Iris pigment epithelial cell (primary cell): ENCODE measurements at regions not wholly inside any gene's neighbourhood (a gene's known extent, or its start where the extent isn't known, plus 50 kb on each side); places are given as distances from the start of the nearest gene placed in this dataset.

Experiments used
- DNase-seq: peaks from one replicate; pipeline ENCODE4 v3.0.0-alpha.2; 2011; ENCODE audit warnings: low read depth

DNA sequence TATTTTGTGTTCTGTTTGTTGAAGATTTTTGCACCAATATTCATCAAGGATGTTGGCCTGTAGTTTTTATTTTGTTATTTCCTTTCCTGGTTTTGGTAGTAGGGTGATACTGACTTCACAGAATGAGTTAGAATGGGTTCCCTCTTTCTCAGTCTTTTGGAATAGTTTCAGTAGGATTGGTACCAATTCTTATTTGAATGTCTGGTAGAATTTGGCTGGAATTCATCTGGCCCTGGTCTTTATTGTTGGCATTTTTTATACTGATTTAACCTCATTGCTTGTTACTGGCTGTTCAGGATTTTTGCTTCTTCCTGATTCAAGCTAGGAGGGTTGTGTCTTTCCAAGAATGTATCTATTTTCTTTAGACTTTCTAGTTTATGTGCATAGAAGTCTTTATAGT, 263.7 kb downstream of the SOX11 start:
- DNase-seq = no peak

DNA sequence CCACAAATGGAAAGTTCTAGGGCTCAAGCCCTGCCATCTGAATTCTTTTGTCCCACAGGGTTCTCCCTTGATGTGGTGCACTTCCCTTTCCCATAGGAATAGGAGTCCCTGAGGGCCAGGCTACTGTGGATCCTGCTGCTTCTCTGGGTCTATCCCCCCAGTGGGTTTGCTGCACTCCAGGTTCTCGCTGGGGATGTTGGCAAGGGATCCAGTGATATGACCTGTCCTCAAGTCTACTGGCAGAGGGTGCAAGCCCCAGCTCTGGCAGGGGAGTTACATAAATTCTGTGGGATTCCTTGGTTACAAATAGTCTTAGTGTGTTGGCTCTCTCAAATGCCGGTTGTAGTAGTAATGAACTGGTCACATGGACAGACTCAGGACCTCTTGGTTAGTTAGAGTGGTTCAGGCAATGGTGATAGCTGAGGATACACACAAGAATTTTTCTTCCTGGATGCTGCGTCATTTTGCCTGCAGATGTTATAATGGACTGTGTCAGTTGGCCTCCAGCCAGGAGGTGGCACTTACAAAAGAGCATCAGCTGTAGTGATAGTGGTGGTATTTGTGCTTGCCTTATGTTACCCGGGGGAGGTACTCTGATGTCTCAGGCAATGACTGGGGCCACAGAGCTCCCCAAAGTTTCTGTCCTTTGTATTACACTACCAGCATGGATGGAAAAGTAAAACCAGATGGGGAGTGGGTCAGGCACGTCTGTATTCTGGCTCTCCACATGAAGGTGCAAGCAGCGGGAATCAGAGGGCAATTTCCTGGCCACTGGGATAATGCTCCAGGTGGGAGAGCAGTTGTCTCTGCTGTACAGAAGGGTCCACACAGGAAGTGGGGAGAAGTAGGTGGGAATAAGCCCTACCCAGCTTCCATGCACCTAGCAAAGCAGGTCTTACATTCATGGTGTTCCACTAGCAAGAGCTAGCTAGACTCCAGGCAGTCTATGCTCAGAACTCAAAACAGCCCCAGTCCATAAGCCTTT, 267.9 kb downstream of the SOX11 start:
- no peak for DNase-seq

DNA sequence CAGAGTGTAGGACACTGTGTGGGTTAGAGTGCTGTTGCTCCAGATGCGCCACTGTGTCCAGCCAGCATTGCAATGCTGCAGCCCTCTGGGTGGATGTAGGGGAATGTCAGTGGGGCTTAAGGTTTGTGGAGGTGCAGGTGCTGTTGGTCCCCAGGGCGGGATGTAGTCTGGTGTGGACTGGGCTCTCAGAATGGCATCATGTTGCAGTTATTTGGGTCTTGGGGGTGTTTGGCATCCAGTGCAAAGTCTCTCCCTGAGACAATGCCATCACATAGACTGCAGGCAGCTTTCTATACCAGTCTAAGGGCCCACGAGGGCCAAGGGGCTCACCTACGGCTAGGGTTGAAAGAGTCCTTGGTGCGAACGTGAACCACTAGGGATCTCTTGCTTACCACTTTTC, 275.3 kb downstream of the SOX11 start:
- DNase-seq = no peak

DNA sequence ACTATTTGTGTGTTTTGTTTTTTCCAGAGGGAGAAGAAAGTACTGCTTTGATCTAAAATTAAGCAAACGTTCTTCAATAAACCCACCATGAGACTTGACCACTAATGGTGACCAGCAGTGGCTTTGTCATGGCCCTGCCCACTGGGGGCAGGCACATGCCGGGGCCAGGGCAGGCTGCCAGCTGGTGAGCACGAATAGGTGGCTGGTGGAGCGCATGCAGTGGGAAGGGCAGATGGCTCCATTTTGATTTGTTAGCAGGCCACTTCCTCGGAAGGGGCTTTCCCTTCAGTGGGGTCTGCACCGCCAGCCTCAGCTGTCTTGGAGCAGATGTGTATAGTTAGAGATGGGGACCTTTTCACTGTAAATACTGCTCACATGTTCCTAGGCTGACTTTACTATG, 277.1 kb downstream of the SOX11 start:
- no peak for DNase-seq

DNA sequence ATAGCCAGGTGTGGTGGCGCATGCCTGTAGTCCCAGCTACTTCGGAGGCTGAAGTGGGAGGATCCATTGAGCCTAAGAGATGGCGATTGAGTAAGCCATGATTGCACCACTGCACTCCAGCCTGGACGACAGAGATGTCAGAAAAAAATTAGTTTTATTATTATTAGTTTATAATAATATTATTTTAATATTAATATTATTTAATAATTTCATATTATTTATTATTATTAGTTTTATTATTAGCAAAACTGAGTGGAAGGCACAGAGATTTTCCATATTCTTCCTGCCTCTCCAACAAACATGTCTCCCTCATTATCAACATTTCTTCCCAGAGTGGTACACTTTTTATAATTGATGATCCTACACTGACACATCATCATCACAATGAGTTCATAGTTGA, 278.2 kb downstream of the SOX11 start:
- DNase-seq = no peak

DNA sequence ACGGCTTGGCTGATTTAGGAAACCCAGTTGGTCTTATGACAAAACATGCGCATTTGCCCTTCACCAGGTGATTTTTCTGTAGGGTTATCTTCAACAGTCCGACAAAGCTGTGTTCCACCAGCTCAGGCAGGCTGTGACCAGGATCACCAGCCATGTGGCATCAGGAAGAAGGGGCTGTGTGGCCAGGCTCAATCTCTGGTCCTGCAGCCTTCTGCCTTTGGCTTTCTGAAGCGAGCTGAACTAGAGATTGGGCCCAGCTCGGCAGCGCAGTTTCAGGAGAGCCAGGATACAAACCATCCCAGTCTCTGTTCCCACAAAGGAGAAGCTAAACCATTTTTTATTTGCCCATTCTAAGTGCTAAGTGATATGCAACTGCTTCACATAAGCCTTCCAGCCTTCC, 282.3 kb downstream of the SOX11 start:
- DNase-seq = no peak

DNA sequence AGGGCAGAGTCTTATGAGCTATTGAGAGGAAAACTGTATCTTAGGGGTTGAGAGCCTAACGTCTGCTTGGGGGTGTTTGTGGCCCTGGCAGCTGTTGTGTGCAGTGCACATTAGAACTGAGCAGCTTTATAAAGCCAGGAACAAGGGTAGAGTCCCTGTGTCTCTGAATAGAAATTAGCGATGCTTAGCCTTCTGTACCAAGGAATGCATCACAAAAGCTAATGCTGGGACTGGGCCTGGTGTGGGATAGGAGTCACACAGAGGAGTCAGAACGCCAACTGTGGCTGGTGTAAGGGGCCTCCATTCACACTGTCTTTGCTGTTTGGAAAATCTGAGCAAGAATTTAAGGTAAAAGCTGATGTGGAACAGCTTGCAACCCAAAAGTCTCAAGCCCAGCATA, 283.2 kb downstream of the SOX11 start:
- DNase-seq = no peak

DNA sequence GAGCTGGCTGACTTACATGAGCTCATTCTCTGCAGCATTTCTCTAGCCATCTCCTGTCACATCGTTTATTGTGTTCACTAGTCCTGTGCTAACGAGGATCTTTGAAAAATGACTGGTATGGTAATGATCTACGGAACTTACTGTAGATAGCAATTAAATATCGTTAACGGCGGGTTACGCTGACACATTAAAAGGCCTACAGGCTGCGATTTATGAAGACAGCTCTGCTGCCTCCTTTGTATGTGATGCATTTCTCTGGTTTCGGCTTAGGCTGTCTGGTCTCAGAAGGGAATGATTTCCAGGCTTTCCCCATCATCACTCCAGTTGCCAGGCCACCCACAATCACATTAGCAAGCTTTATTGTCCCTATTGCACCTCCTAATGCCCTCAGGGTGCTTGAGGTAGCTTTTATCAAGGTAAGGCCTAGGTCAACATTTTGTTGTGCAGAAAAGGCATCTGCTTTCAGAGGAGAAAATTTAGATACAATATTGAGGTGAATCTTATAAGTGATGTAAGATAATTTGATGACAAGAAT, 284.4 kb downstream of the SOX11 start:
- DNase-seq = no peak

DNA sequence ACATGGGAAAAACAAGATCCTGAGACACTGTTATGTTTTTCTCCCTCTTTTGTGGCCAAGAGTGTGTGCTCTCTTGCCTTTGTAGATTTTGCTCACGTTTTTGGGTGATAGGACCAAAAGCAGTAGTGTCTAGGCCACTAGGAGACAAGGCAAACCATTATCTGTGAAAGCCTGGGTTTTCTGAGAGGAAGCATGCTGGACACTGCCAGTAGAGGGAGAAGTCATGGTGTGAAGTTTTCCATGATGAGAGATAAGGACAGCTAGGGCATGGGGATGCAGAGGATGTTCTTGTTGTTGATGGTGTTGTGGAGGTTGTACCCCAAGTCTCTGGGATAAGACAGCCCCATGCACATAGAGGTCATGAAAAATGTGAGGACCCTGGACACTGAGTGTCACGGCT, 285.3 kb downstream of the SOX11 start:
- no peak for DNase-seq

DNA sequence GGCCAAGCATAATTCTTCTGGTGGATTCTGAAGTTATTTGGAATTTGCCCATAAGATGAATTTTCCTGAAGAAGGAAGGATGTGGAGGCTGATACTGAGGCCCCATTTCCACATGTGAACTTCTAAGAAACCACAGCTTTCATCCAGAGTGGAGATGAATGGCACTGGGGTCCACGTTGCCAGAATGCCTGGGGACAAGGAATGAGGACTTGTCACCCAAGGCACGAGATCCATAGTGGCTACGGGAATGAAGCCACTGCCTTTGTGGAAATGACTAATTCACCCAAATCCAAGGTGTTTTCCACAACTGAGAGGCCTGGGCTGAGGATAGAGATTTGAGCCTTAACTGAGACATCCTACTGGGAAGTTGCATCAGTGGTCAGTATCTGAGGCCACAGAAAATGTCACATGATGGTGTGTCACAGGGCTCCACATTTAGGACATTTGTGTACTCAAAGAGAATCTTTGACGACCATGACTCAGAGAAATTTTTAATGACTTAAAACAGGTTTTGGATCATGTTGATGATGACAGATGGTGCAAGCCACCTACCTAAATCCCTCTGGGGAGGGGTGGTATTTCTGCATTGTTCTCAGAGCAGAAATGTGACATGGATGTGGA, 286.1 kb downstream of the SOX11 start:
- DNase-seq = no peak

DNA sequence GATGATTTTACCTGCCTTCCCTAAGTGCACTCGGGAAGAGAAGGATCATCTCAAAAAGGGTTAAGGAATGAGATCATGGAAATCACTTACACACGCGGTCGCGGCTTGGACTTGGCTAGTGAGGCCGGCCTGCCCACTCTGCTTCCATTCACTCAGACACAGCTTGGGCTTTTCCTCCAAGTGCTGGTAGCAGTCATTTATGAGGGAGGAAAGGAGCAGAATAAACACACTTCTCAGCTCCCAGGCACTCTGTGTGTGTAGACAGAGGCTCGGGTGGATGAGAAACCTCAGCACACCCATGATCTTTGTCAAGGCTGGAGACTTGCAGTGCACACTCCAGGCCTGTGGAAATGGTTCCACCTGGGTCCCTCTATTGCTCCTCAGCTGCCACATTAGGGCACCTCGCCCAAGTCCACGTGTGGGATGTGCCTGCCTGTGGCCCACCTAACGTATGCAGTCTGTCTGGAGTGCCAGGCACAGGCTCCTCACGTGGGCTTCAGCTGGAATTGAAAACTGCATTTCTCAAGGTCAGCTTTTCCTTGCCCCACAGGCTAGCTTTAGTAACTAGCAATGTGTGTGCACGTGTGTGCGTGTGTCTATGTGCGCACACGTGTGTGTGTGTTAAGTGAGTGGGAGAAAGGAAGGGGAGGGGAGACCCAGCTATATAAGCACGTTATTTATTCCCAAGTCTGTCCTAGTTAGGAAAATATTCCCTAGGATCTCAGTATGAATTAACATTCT, 288.4 kb downstream of the SOX11 start:
- DNase-seq = no peak

DNA sequence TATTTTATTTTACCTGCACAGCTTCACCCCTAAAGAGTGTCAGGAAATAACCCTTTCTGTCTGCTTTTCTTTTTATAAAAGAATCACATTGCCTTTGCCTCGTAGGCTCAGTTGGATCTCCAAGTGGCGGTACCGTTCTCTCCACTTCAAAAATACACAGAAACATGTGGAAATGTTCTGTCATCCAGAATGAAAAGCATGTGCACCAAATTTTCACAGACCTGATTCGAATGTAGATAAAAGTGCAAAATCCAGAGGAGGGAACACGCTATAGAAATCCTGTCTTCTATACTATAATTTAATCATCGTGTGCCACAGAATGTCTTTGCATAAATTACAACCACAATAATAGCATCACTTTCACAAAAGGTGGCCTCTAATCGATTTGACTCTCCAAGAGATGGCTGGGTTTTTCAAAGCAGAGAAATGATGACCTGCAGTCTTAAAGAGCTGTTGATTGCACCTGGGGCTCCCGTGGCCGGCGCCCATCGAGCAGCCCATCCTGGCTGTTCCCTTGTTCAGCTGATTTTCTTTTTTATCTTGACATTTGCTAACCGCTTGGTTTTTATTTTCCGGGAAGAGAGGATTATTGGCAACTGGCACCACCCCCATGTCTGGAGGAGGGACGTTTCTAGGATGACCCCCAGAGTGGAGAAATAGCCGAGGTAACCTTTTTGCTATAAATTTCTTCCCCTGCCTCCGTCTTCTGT, 290.2 kb downstream of the SOX11 start:
- DNase-seq = no peak

DNA sequence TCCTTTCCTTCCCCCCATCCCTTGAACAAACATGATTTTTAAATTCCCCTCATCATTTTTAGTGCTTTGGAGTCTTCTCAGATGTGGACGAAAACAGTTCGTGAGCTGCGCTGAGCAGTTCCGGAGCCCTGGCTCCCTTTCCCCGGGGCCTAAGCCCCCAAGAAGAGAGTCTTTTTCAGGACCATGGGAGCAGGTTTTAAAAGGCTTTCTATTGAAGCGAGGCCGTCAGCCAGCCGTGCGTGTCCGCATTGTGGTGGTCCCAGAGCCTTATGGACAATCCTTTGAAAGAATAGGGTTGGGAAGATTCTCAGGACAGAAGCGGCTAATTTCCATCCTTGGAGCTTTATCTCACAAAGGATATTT, 290.7 kb downstream of the SOX11 start:
- no peak for DNase-seq

DNA sequence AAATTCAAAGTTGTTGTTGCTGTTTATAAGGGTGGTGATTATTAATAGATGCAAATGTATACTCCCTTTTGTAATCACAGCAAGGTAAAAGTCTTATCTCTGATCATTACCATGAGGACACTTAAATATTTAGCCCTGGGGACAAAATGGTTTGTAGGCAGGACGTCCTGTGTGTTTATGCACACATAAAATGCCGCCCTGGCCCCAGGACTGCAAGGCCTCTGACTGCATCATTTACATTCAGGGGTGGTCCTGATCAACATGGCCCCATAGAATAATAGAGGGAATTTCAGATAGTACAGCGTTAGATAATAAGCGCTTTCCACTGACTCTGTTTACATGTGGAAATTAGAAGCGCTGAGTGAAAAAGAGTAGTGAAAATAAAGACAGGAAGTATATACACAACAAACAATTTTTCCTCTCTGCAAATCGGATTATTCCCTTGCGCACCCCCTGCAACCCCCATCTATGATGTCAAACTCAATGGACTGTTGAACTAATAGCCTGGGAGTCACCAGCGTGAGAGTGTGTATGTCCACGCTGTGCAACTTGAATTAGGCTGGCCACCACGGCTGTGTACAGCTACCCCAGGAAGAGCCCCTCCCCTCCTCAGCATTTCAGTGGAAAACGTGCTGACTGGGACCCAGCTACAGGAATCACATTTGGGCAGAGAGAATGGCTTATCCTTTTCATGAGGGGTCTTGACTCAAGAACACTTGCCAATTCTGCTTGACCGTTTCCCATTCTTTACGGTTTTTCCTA, 291.5 kb downstream of the SOX11 start:
- no peak for DNase-seq

DNA sequence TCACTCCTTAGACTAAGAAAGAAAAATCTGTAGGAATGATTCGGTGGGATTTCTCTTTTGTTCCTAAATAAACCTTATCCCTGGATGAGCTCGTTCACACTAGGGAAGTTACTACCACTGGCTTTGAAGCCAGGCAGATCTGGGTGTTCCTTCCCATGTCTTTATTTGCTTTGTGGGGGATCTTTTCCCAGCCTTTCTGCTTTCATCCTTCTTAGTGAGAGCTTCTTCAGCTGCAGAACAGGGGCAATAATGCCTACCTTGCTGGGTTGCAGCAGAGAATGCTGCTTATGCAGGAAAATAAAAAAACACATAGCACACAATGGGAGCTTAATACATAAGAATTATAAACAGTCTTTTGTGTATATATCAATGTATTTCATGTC, 292.1 kb downstream of the SOX11 start:
- DNase-seq = no peak

DNA sequence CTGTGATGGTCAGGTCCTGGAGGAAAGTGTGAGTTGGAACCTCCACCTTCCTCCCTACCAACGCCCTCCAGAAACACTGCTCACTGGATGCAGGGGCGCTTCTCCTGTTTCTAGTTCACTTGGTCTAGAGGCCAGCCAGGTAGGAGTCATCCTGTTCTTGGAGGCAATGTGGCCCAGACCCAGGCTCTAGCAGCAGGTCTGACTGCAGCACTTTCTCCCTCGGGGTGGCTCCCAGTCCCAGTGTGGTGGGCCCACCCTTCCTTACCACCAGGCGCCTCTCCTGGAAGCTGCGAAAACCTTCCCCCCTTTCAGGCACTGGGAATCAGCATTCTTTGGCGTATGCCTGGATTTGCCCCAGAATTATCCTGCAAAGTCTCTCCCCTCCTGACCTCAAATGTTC, 292.8 kb downstream of the SOX11 start:
- DNase-seq = no peak

DNA sequence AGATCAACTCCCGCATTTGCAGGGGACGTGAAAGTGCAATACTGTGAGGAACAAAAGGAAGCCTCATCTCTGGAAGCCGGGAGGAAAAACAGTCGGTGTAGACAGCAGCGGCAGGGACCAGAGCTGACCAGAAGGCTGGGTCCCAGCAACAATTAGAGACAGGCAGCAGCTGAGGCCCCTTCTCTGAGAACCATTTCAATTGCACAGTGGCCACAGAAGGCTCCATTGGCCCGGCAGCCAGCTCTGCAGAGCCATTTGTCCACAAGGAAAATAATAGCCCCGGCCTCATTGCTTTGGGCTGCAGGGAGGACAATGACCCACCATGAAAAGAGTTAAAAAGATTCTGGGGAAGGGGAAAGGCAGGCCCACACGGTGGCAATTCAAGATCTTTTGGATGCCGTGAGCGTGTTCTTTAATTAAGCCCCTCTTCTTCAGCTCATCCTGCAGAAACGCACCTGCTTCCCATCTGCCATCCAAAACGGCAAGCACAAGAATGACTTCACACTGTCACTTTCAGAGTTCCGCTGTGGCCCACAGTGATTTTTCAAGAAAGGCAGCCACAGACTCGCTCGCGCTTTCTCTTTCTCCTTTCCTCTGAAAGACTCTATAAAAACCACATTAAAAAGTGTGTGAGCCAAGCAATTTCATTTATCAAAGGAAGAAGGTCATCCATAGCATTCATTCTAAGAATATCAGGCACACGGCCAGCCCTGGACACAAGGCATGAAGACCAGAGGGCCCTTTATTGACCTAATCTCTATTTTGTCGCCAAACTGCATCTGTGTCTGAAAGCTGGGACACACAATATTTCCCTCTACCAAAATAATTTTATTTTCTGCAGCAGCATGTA, 293.6 kb downstream of the SOX11 start:
- no peak for DNase-seq

DNA sequence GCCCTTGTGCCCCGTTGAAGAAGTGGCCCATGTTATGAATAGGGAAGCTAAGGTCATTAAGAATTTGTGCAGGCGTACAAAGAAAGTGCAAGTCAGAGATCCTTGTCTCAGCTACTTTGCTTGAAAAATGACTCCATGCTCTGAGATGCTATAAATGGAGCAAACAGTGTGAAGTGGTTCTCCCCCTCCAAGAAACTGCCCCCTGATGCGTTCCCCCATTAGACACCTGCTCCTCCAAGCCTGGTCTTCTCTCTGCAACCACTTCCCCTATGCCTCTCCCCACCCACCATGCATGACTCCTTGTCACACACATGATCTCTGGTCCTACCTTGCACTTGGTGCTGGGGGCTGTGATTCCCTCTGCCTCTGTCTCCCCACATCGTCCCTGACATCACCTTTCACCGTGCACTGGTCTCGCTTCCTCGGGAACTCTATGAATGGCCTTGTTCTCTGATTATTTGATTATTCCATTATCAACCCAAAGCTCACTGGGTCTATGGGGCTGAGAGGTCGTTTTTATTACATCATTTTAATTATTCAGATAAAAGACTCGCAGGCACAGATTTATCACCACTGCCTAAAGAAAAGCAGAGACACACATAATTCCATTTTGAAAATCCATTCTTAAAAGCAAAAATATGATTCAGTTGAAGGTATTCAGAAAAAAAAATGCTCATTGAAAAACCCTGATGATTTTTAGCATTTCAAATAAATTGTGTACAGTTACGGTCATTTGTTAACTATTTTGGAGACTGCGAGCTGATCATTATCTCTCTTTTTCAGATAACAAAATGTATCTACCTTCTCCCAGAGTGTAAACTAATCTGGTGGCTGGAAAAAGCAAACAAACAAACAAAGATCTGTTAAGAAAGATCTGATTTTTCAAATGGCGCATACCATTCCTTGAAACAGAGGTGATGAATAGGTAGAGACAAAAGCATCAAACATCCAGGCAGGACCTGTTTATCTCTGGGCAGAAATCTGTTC, 294.9 kb downstream of the SOX11 start:
- no peak for DNase-seq

DNA sequence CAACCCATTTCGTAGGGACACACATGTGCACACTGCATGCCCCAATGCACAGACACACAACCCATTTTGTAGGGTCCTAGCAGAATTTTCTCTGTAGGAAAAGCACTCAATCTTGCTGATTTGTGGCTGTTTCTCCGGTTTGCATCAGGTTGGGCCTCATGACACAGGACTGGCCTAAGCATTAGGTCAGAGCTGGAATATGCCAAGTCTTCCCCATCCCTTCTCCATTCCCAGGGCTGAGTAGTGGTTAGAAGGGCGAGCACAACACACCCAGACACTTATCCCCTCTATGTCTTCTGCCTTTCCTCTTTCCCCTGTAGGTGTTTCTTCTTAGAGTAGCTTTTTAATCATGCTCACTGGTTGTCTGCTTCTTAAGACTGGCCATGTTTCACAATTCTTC, 295.9 kb downstream of the SOX11 start:
- no peak for DNase-seq
